ENCODE measurements at regions not wholly inside any gene's neighbourhood (a gene's known extent, or its start where the extent isn't known, plus 50 kb on each side); places are given as distances from the start of the nearest gene placed in this dataset.

DNA sequence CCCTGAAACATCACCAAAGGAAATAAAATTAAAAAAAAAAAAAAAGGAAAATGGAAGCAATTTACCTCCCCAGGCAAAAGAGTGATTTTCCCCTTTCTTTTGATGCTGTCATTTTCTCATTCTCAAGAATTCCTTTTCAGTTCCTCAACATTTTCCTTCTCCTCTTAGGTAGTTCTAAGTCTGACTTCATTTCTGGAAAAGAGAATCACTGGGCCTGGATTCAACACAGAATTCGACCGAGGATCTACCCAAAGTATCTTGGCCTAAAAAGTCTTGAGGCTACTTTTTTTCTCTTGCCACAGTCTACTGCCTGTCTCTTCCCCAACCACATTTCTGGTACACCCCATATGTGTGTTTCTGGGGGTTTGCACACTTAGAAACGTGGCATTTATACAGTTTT lies 717.8 kb upstream of the TBX3 start:
- no peak overlapping the region for H3K27ac ChIP-seq (ENCODE audit: insufficient read depth, low read depth, low read length)
- no peaks in the 10 kb centered on the region for H3K4me1 ChIP-seq (ENCODE audit: control insufficient read depth, extremely low read depth, insufficient read depth, low read length)
- no TSS peak for BruUV-seq (replicated peaks)
- no peak overlapping the region for H3K4me2 ChIP-seq (ENCODE audit: insufficient read depth, low read length)
- TF ChIP-seq, protein P1, sequence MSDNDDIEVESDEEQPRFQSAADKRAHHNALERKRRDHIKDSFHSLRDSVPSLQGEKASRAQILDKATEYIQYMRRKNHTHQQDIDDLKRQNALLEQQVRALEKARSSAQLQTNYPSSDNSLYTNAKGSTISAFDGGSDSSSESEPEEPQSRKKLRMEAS (IDR thresholded peaks at IDR 0.05; ENCODE audit: insufficient read depth, insufficient read length) = no peak
- TF ChIP-seq JUN (IDR thresholded peaks at IDR 0.05; ENCODE audit: borderline replicate concordance, insufficient read depth, insufficient read length, low read depth) (no peak), FOS (IDR thresholded peaks at IDR 0.05; ENCODE audit: borderline replicate concordance, insufficient read depth, low read length) (no peak), GATA2 (IDR thresholded peaks at IDR 0.05; ENCODE audit: insufficient read depth, insufficient read length, low read depth, low read length) (no peak), MYC (IDR thresholded peaks at IDR 0.05; ENCODE audit: low read depth, low read length) (no peak), POLR2A (IDR thresholded peaks at IDR 0.05; ENCODE audit: low read depth, low read length) (no peak), EZH2 (IDR thresholded peaks at IDR 0.05; ENCODE audit: borderline replicate concordance, low read depth, low read length, severe bottlenecking) (no peak), POLR2AphosphoS5 (IDR thresholded peaks at IDR 0.05; ENCODE audit: insufficient read depth, low read depth, low read length) (no peak)
- TF ChIP-seq, protein P2, sequence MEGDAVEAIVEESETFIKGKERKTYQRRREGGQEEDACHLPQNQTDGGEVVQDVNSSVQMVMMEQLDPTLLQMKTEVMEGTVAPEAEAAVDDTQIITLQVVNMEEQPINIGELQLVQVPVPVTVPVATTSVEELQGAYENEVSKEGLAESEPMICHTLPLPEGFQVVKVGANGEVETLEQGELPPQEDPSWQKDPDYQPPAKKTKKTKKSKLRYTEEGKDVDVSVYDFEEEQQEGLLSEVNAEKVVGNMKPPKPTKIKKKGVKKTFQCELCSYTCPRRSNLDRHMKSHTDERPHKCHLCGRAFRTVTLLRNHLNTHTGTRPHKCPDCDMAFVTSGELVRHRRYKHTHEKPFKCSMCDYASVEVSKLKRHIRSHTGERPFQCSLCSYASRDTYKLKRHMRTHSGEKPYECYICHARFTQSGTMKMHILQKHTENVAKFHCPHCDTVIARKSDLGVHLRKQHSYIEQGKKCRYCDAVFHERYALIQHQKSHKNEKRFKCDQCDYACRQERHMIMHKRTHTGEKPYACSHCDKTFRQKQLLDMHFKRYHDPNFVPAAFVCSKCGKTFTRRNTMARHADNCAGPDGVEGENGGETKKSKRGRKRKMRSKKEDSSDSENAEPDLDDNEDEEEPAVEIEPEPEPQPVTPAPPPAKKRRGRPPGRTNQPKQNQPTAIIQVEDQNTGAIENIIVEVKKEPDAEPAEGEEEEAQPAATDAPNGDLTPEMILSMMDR (IDR thresholded peaks at IDR 0.05; ENCODE audit: extremely low read depth in 1 of 2, insufficient read depth in 1 of 2, low read depth in 1 of 2, low read length in 2 of 2) = no peak
- POLR2A ChIA-PET = no interaction called here
- no peaks in the 10 kb centered on the region for H4K20me1 ChIP-seq (replicated peaks; ENCODE audit: control insufficient read depth, extremely low read depth, insufficient read depth, low read length)
- H3K9ac ChIP-seq (replicated peaks; ENCODE audit: extremely low read depth, insufficient read depth, low read length) = no peak overlapping the region
- DNase-seq (ENCODE audit: low read depth, low spot score) = no peak
- no peaks in the 10 kb centered on the region for H3K9me1 ChIP-seq (replicated peaks; ENCODE audit: control insufficient read depth, extremely low read depth, insufficient read depth, low read length)
- no peak overlapping the region for H2AFZ ChIP-seq (ENCODE audit: low read depth, low read length)
- H3K4me3 ChIP-seq (replicated peaks in 1 of 3; ENCODE audit: insufficient read depth in 1 of 3, low read depth in 1 of 3, low read length in 3 of 3) = no peak overlapping the region
- no peaks in the 10 kb centered on the region for H3K9me3 ChIP-seq (replicated peaks; ENCODE audit: control insufficient read depth, insufficient read depth, low read length)
- H3K27me3 ChIP-seq (ENCODE audit: control insufficient read depth in 2 of 2, insufficient read depth in 2 of 2, low read length in 2 of 2) = no peaks in the 10 kb centered on the region
- no peaks in the 10 kb centered on the region for H3K79me2 ChIP-seq (ENCODE audit: control insufficient read depth, insufficient read depth, low read length)
- intact Hi-C loops (cut with micrococcal nuclease) (no loop called here), dilution Hi-C loops (cut with MboI; ENCODE audit: extremely low pct_ligation_motif_present, low sequenced_read_pairs) (no loop called here)
- no peak for FAIRE-seq
- H3K36me3 ChIP-seq (ENCODE audit: control insufficient read depth in 2 of 2, extremely low read depth in 1 of 2, insufficient read depth in 2 of 2, low read length in 2 of 2) = no peaks in the 10 kb centered on the region
- CTCF ChIA-PET = no interaction called here

All from endothelial cell of umbilical vein (primary cell).